ENCODE measurements at regions not wholly inside any gene's neighbourhood (a gene's known extent, or its start where the extent isn't known, plus 50 kb on each side); places are given as distances from the start of the nearest gene placed in this dataset.

- no peak for DNase-seq
- no peaks in the 10 kb centered on the region; the same call in 1 of the 2 replicates for H3K9me3 ChIP-seq
- TF ChIP-seq CTCF (IDR thresholded peaks at IDR 0.05; ENCODE audit: low read depth, low read length) = no peak
- H3K4me3 ChIP-seq (ENCODE audit: low read depth, low read length) = no peak overlapping the region
- H3K27me3 ChIP-seq = peaks cover 4% of the 10 kb centered on the region
- no peaks in the 10 kb centered on the region for H3K4me1 ChIP-seq
- H3K36me3 ChIP-seq = no peaks in the 10 kb centered on the region
These were observed 110.9 kb upstream of the PLXNC1 start for GRCh38 chr12:94037444-94037843.

GRCh38 chr12:94038605-94039004, 109.8 kb upstream of the PLXNC1 start:
- Histone ChIP-seq H3K36me3 (no peaks in the 10 kb centered on the region), H3K9me3 (no peaks in the 10 kb centered on the region; the same call in 1 of the 2 replicates), H3K4me3 (ENCODE audit: low read depth, low read length) (no peak overlapping the region), H3K27me3 (no peaks in the 10 kb centered on the region), H3K4me1 (no peaks in the 10 kb centered on the region)
- no peak for DNase-seq
- no peak for TF ChIP-seq CTCF (IDR thresholded peaks at IDR 0.05; ENCODE audit: low read depth, low read length)

GRCh38 chr12:94039199-94039840, 109.1 kb upstream of the PLXNC1 start:
- TF ChIP-seq CTCF (IDR thresholded peaks at IDR 0.05; ENCODE audit: low read depth, low read length) = no peak
- no peak overlapping the region for H3K4me3 ChIP-seq (ENCODE audit: low read depth, low read length)

GRCh38 chr12:94039914-94040313, 108.5 kb upstream of the PLXNC1 start:
- Histone ChIP-seq H3K27me3 (no peaks in the 10 kb centered on the region), H3K36me3 (no peaks in the 10 kb centered on the region), H3K4me3 (ENCODE audit: low read depth, low read length) (no peak overlapping the region), H3K4me1 (no peaks in the 10 kb centered on the region), H3K9me3 (no peaks in the 10 kb centered on the region; the same call in 1 of the 2 replicates)
- TF ChIP-seq CTCF (IDR thresholded peaks at IDR 0.05; ENCODE audit: low read depth, low read length) = no peak
- DNase-seq = no peak

More at GRCh38 chr12:94039199-94039840, 109.1 kb upstream of the PLXNC1 start:
- no peak for DNase-seq
- Histone ChIP-seq H3K27me3 (no peaks in the 10 kb centered on the region), H3K4me1 (no peaks in the 10 kb centered on the region), H3K9me3 (no peaks in the 10 kb centered on the region; the same call in 1 of the 2 replicates), H3K36me3 (no peaks in the 10 kb centered on the region)

- Histone ChIP-seq H3K9me3 (no peaks in the 10 kb centered on the region; the same call in 1 of the 2 replicates), H3K36me3 (no peaks in the 10 kb centered on the region), H3K4me3 (ENCODE audit: low read depth, low read length) (no peak overlapping the region), H3K27me3 (no peaks in the 10 kb centered on the region; the same call in 1 of the 2 replicates), H3K4me1 (no peaks in the 10 kb centered on the region)
- TF ChIP-seq CTCF (IDR thresholded peaks at IDR 0.05; ENCODE audit: low read depth, low read length) = no peak
- peak; percentile 14 for DNase-seq
These were observed 106.5 kb upstream of the PLXNC1 start for GRCh38 chr12:94041850-94042249.

DNA sequence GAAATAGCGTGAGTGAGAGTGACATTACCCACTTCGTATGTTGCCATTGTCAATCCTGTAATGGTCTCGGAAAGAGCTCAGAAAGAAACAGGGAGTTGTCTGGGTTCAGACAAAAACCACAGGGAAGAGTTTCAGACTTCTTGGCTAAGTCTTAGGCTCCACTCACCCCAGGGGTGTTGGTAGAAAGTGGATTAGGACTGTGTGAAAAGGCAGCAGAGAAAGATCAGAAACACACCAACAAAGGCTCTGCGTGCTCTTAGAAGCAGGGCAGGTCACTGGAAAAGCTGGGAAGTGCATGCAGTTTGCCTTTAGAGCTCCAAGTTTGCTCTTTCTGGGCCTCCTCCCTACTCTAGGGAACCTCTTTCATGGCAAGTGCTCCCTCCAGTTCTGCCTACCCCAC, 106.1 kb upstream of the PLXNC1 start:
- no peak for TF ChIP-seq CTCF (IDR thresholded peaks at IDR 0.05; ENCODE audit: low read depth, low read length)
- H3K9me3 ChIP-seq = no peaks in the 10 kb centered on the region; the same call in 1 of the 2 replicates
- no peaks in the 10 kb centered on the region; the same call in 1 of the 2 replicates for H3K27me3 ChIP-seq
- DNase-seq = no peak
- no peaks in the 10 kb centered on the region for H3K36me3 ChIP-seq
- H3K4me1 ChIP-seq = no peaks in the 10 kb centered on the region
- no peak overlapping the region for H3K4me3 ChIP-seq (ENCODE audit: low read depth, low read length)
